ENCODE measurements at regions not wholly inside any gene's neighbourhood (a gene's known extent, or its start where the extent isn't known, plus 50 kb on each side); places are given as distances from the start of the nearest gene placed in this dataset.

GRCh38 chr3:109963831-109964230, 626.5 kb upstream of the DPPA4 start:
- Histone ChIP-seq H3K36me3 (replicated peaks in 1 of 2) (no peaks in the 10 kb centered on the region), H3K4me3 (no peak overlapping the region), H3K27ac (no peak overlapping the region), H3K9me3 (replicated peaks in 1 of 3) (no peaks in the 10 kb centered on the region), H3K27me3 (no peaks in the 10 kb centered on the region), H3K4me1 (replicated peaks in 1 of 2) (no peaks in the 10 kb centered on the region)
- no peak for DNase-seq
- TF ChIP-seq CTCF (IDR thresholded peaks at IDR 0.05) (no peak), POLR2A (IDR thresholded peaks at IDR 0.05) (no peak)
- intact Hi-C loops (cut with DNase I), result no loop called here
- 61 to 76% (median 74%) methylated on average over 3 to 4 of the region's 4 CpGs for WGBS, 4 donors

GRCh38 chr3:109973733-109974132, 636.4 kb upstream of the DPPA4 start:
- no peaks in the 10 kb centered on the region for H3K27me3 ChIP-seq
- TF ChIP-seq CTCF (IDR thresholded peaks at IDR 0.05) (no peak), POLR2A (IDR thresholded peaks at IDR 0.05) (no peak)
- DNase-seq, result no peak
- no peak overlapping the region for H3K27ac ChIP-seq
- H3K9me3 ChIP-seq (replicated peaks in 1 of 3), result no peaks in the 10 kb centered on the region
- H3K36me3 ChIP-seq (replicated peaks in 1 of 2), result no peaks in the 10 kb centered on the region
- H3K4me3 ChIP-seq, result no peak overlapping the region
- intact Hi-C loops (cut with DNase I), result no loop called here
- H3K4me1 ChIP-seq (replicated peaks in 1 of 2), result no peaks in the 10 kb centered on the region
- 28 to 43% (median 31%) methylated on average over 4 of the region's 4 CpGs for WGBS, 4 donors

GRCh38 chr3:109977897-109978296, 640.6 kb upstream of the DPPA4 start:
- DNase-seq, result no peak
- TF ChIP-seq CTCF (IDR thresholded peaks at IDR 0.05), result no peak
- TF ChIP-seq POLR2A (IDR thresholded peaks at IDR 0.05), result no peak
- no peaks in the 10 kb centered on the region for H3K27me3 ChIP-seq
- no peaks in the 10 kb centered on the region for H3K4me1 ChIP-seq (replicated peaks in 1 of 2)
- H3K4me3 ChIP-seq, result no peak overlapping the region
- no peak overlapping the region for H3K27ac ChIP-seq
- 73 to 74% (median 74%) methylated on average over 4 of the region's 4 CpGs for WGBS, 4 donors
- H3K36me3 ChIP-seq (replicated peaks in 1 of 2), result no peaks in the 10 kb centered on the region
- no peaks in the 10 kb centered on the region for H3K9me3 ChIP-seq (replicated peaks in 1 of 3)
- intact Hi-C loops (cut with DNase I), result no loop called here

GRCh38 chr3:109982201-109982600, 644.9 kb upstream of the DPPA4 start:
- Histone ChIP-seq H3K9me3 (replicated peaks in 1 of 3) (no peaks in the 10 kb centered on the region), H3K36me3 (replicated peaks in 1 of 2) (no peaks in the 10 kb centered on the region), H3K4me3 (no peak overlapping the region), H3K27ac (no peak overlapping the region), H3K4me1 (replicated peaks in 1 of 2) (no peaks in the 10 kb centered on the region), H3K27me3 (no peaks in the 10 kb centered on the region)
- intact Hi-C loops (cut with DNase I), result no loop called here
- WGBS, 4 donors, result 69 to 88% (median 84%) methylated on average over 1 of the region's 1 CpG
- no peak for DNase-seq
- no peak for TF ChIP-seq CTCF (IDR thresholded peaks at IDR 0.05)
- TF ChIP-seq POLR2A (IDR thresholded peaks at IDR 0.05), result no peak
